Hypothalamus (tissue), 51 donors: ENCODE measurements at regions not wholly inside any gene's neighbourhood (a gene's known extent, or its start where the extent isn't known, plus 50 kb on each side); places are given as distances from the start of the nearest gene placed in this dataset.

Experiments used
- DNase-seq, 51 donors: peaks; one replicate each; lab custom pipeline; 2025; lab: John Stamatoyannopoulos, UW

GRCh38 chr3:188084752-188085583 is 69.0 kb upstream of the LPP start:
- no peak for DNase-seq

DNA sequence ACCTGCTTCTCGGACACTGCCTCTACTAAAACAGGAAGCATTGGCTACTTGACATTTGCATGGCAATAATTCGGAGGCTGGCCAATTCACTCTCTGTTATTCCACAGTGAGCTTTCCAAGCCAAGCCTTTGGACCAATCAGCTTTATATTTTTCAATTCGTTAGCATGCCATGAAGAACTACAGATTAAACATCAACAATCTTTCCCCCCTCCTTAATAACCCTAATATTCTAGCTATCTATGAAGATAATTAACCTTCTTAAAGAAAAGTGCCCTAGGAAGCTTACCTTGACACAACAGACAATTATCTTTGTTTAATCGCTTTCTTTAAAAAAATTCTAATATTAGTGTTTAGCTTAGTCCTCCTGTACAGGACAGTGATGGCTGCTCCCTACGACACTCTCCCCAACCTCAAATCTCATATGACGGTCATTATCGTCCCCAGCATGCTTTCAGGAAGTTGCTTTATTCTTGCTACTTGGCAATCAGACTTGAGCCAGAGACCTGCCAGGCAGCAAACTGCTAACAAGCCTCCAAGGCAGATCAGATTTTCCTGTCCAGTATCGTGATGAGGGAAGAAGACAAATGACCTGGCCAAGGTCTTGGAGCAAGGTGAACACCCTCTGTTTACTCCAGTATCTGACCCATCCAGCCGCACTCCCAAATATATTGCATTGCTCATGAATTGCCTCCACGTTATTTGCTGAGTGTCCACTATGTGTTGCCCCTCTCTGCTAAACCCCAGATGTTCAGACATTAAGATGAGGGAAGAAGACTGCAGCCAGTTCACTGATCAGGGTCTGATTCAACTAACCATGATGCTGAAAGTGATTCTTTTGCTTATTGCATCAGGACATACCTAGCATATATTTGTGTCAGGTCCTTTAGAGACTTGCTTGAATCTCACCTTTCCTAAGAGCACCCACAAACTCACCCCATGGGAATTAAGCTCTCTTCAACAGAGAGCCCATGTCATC is 68.1 kb upstream of the LPP start:
- DNase-seq, result no peak

DNA sequence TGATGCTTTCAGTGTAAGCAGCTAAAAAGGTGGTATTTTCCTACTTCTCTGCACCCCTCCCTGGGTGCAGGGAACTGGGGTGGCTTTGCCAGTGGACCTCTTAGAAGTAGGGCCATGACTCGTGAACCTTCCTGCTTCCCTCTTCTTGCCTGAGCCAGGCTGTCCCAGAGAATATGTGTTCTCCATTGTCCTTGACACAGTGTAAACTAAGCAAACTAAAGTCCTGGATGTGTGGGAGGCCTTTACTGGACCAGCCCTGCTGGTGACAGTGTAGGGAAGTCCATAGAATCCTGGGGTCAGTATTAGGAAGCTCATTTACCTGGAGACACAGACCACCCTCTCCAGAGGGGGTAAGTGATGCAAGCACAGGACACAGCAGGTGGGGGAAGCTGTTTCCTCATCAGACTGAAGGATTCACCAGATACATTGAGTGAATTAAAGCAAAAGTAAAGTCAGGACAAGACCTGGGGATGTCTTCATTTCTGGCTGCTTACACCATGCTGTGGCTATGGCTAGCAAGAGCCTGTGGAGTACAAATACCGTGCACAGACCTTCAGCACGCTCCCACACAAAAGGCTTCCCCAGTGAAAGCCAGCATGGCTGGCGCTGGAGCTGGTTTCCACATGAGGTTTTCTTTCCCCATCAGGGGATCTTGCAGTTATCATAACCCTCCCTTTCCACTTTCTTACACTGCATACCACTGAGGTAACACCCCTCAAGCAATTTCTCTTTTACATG is 64.8 kb upstream of the LPP start:
- DNase-seq, result no peak

DNA sequence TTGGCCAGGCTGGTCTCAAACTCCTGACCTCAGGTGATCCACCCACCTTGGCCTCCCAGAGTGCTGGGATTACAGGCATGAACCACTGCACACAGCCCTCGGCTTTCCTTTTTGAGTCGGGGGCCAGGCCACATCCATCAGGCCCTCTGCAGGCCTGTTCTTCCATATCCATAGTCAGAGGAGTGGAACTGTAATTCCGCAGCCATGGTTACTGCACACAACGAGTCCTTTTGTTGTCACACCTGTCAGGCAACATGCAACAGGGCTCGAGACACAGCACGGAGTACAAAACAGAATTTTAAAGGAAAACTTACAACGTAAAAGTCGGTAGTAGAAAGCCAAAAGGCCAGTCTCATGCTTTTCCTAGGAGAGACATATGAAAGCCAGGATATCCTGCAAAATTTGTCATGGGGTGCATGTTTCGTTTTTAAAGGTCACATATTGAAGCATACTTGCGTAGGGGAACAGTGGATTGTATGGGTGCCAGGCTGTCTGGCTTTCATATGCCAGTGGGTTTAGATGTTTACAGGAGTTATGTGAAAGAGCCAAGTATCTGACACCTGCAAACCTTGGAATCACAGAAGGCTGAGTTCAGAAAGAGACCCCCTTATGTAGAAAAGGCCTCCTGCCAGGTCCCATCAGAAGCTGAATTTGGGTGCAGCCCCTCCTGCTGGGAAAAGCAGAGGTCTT is 63.2 kb upstream of the LPP start:
- DNase-seq, result no peak

- DNase-seq, result no peak
Measured at GRCh38 chr3:188091746-188092145, 62.2 kb upstream of the LPP start.

DNA sequence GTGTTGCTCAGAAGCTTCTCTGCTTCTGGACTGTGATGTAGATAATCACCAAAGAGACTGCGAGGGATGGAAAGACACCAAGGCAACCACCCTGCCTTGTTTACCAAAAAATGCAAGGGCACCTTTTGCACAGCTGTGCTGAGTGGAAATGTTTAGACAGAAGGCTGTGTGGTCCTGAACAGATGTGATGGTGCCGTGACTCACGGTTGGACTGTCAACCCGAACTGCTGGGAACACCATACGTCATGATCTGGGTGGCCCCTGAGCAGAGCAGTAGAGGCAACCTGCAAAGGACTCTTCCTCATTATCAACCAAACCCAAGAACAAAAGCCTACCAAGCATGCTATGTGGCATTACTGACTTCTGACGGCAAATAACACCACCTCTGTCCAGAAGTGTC is 61.3 kb upstream of the LPP start:
- DNase-seq, result no peak

DNA sequence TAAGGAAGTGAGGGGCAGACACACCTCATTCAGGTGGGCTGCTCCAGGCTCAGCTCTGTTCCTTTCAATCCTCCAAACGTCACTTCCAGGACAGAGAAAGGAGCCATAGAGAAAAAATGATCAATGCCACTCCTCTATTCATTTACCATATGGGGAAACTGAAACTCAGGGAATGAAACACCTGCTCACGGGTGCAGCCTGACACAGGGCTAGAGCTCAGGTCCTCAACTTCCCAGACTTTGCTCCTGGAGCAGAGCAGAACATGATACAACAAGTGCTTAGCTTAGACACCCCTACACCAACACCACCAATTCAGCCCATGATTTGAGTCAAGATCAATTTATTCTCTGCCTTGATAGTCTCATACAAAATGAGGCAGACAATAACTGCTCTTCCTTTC is 58.5 kb upstream of the LPP start:
- DNase-seq, result no peak

DNA sequence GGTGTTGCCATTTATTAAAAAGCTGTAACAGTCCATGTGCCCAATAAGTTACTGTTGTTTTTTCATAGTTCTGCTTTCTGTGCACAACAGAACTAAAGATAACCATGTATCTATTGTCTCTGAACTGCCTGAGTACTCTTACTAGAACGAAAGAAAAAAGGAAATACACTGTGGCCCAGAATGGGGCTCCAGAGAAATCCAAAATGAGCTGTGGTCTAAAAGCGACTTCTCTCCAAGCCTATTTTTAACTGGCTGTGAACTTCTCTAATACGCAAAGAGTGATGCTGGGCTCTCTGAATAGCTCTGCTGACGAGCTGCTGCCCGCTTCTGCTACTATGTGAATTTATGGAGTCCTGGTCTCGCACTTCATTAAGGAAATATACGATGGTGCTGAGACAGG is 56.2 kb upstream of the LPP start:
- DNase-seq, result no peak

GRCh38 chr3:188099907-188100306 is 54.0 kb upstream of the LPP start:
- DNase-seq, result no peak

GRCh38 chr3:188102861-188103547 is 51.0 kb upstream of the LPP start:
- no peak for DNase-seq

DNA sequence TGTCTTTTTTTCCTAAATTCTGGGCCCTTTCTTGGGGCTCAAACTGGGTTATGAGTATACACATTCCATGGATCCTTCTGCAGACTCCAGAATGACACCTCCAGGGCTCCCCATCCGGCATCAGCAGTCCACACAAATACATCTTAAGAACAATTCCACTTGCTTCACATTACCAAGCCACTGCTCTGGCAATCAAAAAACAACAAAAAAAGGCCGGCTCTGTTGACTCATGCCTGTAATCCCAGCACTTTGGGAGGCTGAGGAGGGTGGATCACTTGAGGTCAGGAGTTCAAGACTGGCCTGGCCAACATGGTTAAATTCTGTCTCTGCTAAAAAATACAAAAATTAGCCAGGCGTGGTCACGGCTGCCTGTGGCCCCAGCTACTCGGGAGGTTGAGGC is 49.9 kb upstream of the LPP start:
- no peak for DNase-seq
